ENCODE measurements at regions not wholly inside any gene's neighbourhood (a gene's known extent, or its start where the extent isn't known, plus 50 kb on each side); places are given as distances from the start of the nearest gene placed in this dataset.
"Not testable (repeated sequence)": the region's sequence is repeated elsewhere in the genome, so short reads cannot be mapped to it uniquely, and the experiment has no call there.

- Histone ChIP-seq H3K27me3 (ENCODE audit: low read depth) (no peaks in the 10 kb centered on the region), H3K9me3 (no peaks in the 10 kb centered on the region), H3K36me3 (replicated peaks) (no peaks in the 10 kb centered on the region), H3K4me1 (no peaks in the 10 kb centered on the region), H3K4me3 (no peak overlapping the region)
- in situ Hi-C loops (cut with MboI; ENCODE audit: low sequenced_read_pairs) = no loop called here
- DNase-seq (ENCODE audit: low spot score in 2 of 2) = no peak
These were observed 942.0 kb downstream of the TSN start for GRCh38 chr2:122697415-122697814.

GRCh38 chr2:122703676-122704075 is 948.2 kb downstream of the TSN start:
- H3K4me3 ChIP-seq = no peak overlapping the region
- in situ Hi-C loops (cut with MboI; ENCODE audit: low sequenced_read_pairs) = no loop called here

GRCh38 chr2:122704109-122704563 is 948.7 kb downstream of the TSN start:
- DNase-seq (ENCODE audit: low spot score in 2 of 2) = no peak
- Histone ChIP-seq H3K4me1 (no peaks in the 10 kb centered on the region), H3K27me3 (ENCODE audit: low read depth) (no peaks in the 10 kb centered on the region), H3K36me3 (replicated peaks) (no peaks in the 10 kb centered on the region), H3K9me3 (no peaks in the 10 kb centered on the region), H3K4me3 (no peak overlapping the region)
- in situ Hi-C loops (cut with MboI; ENCODE audit: low sequenced_read_pairs) = no loop called here

More at GRCh38 chr2:122703676-122704075, 948.2 kb downstream of the TSN start:
- Histone ChIP-seq H3K4me1 (no peaks in the 10 kb centered on the region), H3K36me3 (replicated peaks) (no peaks in the 10 kb centered on the region), H3K27me3 (ENCODE audit: low read depth) (no peaks in the 10 kb centered on the region), H3K9me3 (no peaks in the 10 kb centered on the region)
- DNase-seq (ENCODE audit: low spot score in 2 of 2) = no peak

- in situ Hi-C loops (cut with MboI; ENCODE audit: low sequenced_read_pairs) = no loop called here
These were observed 950.3 kb downstream of the TSN start for GRCh38 chr2:122705746-122706145.

GRCh38 chr2:122706757-122707223 is 951.3 kb downstream of the TSN start:
- no peaks in the 10 kb centered on the region for H3K27me3 ChIP-seq (ENCODE audit: low read depth)
- no peak for DNase-seq (ENCODE audit: low spot score in 2 of 2)
- in situ Hi-C loops (cut with MboI; ENCODE audit: low sequenced_read_pairs) = no loop called here
- no peaks in the 10 kb centered on the region for H3K36me3 ChIP-seq (replicated peaks)
- H3K4me3 ChIP-seq = no peak overlapping the region
- no peaks in the 10 kb centered on the region for H3K9me3 ChIP-seq
- H3K4me1 ChIP-seq = no peaks in the 10 kb centered on the region

More at GRCh38 chr2:122705746-122706145, 950.3 kb downstream of the TSN start:
- H3K36me3 ChIP-seq (replicated peaks) = no peaks in the 10 kb centered on the region
- no peak overlapping the region for H3K4me3 ChIP-seq
- H3K9me3 ChIP-seq = no peaks in the 10 kb centered on the region
- DNase-seq (ENCODE audit: low spot score in 2 of 2) = no peak
- H3K27me3 ChIP-seq (ENCODE audit: low read depth) = no peaks in the 10 kb centered on the region
- H3K4me1 ChIP-seq = no peaks in the 10 kb centered on the region

GRCh38 chr2:122707224-122707824 is 951.9 kb downstream of the TSN start:
- in situ Hi-C loops (cut with MboI; ENCODE audit: low sequenced_read_pairs) = no loop called here
- no peak for DNase-seq (ENCODE audit: low spot score in 2 of 2)
- Histone ChIP-seq H3K4me3 (no peak overlapping the region), H3K4me1 (no peaks in the 10 kb centered on the region), H3K36me3 (replicated peaks) (no peaks in the 10 kb centered on the region), H3K9me3 (no peaks in the 10 kb centered on the region), H3K27me3 (ENCODE audit: low read depth) (no peaks in the 10 kb centered on the region)

GRCh38 chr2:122710049-122710448 is 954.6 kb downstream of the TSN start:
- Histone ChIP-seq H3K4me3 (no peak overlapping the region), H3K36me3 (replicated peaks) (no peaks in the 10 kb centered on the region), H3K9me3 (no peaks in the 10 kb centered on the region), H3K4me1 (no peaks in the 10 kb centered on the region), H3K27me3 (ENCODE audit: low read depth) (no peaks in the 10 kb centered on the region)
- in situ Hi-C loops (cut with MboI; ENCODE audit: low sequenced_read_pairs) = no loop called here
- DNase-seq (ENCODE audit: low spot score in 2 of 2) = no peak

GRCh38 chr2:122713800-122714199 is 958.3 kb downstream of the TSN start:
- Histone ChIP-seq H3K9me3 (no peaks in the 10 kb centered on the region), H3K4me3 (no peak overlapping the region), H3K4me1 (no peaks in the 10 kb centered on the region), H3K36me3 (replicated peaks) (no peaks in the 10 kb centered on the region), H3K27me3 (ENCODE audit: low read depth) (no peaks in the 10 kb centered on the region)
- DNase-seq (ENCODE audit: low spot score in 2 of 2) = no peak
- in situ Hi-C loops (cut with MboI; ENCODE audit: low sequenced_read_pairs) = no loop called here

GRCh38 chr2:122720822-122721221 is 965.4 kb downstream of the TSN start:
- H3K4me1 ChIP-seq; H3K36me3 ChIP-seq (replicated peaks); H3K9me3 ChIP-seq; DNase-seq (ENCODE audit: low spot score in 2 of 2); H3K27me3 ChIP-seq (ENCODE audit: low read depth); in situ Hi-C loops (cut with MboI; ENCODE audit: low sequenced_read_pairs); H3K4me3 ChIP-seq: not testable (repeated sequence)

GRCh38 chr2:122734766-122735424 is 979.4 kb downstream of the TSN start:
- H3K9me3 ChIP-seq = no peaks in the 10 kb centered on the region
- H3K4me3 ChIP-seq = no peak overlapping the region
- no peaks in the 10 kb centered on the region for H3K27me3 ChIP-seq (ENCODE audit: low read depth)
- no peaks in the 10 kb centered on the region for H3K36me3 ChIP-seq (replicated peaks)
- in situ Hi-C loops (cut with MboI; ENCODE audit: low sequenced_read_pairs) = no loop called here
- no peak for DNase-seq (ENCODE audit: low spot score in 2 of 2)
- no peaks in the 10 kb centered on the region for H3K4me1 ChIP-seq

GRCh38 chr2:122736279-122736678 is 980.8 kb downstream of the TSN start:
- H3K27me3 ChIP-seq (ENCODE audit: low read depth) = no peaks in the 10 kb centered on the region
- no peaks in the 10 kb centered on the region for H3K9me3 ChIP-seq
- DNase-seq (ENCODE audit: low spot score in 2 of 2) = no peak
- H3K4me1 ChIP-seq = no peaks in the 10 kb centered on the region
- H3K36me3 ChIP-seq (replicated peaks) = no peaks in the 10 kb centered on the region
- in situ Hi-C loops (cut with MboI; ENCODE audit: low sequenced_read_pairs) = no loop called here
- H3K4me3 ChIP-seq = no peak overlapping the region

- no peak for DNase-seq (ENCODE audit: low spot score in 2 of 2)
- no peaks in the 10 kb centered on the region for H3K36me3 ChIP-seq (replicated peaks)
- H3K9me3 ChIP-seq = no peaks in the 10 kb centered on the region
- in situ Hi-C loops (cut with MboI; ENCODE audit: low sequenced_read_pairs) = no loop called here
- no peak overlapping the region for H3K4me3 ChIP-seq
- H3K27me3 ChIP-seq (ENCODE audit: low read depth) = no peaks in the 10 kb centered on the region
- H3K4me1 ChIP-seq = no peaks in the 10 kb centered on the region
These were observed 982.1 kb downstream of the TSN start for GRCh38 chr2:122737429-122738077.

- DNase-seq (ENCODE audit: low spot score in 2 of 2) = no peak
- in situ Hi-C loops (cut with MboI; ENCODE audit: low sequenced_read_pairs) = no loop called here
- Histone ChIP-seq H3K9me3 (no peaks in the 10 kb centered on the region), H3K4me3 (no peak overlapping the region), H3K4me1 (no peaks in the 10 kb centered on the region), H3K27me3 (ENCODE audit: low read depth) (no peaks in the 10 kb centered on the region), H3K36me3 (replicated peaks) (no peaks in the 10 kb centered on the region)
These were observed 984.5 kb downstream of the TSN start for GRCh38 chr2:122739732-122740593.

All from HAP-1 (cell line).